Activated B cell treated with CpG ODN at 0.5 μM for 24 hours (primary cell): ENCODE measurements at regions not wholly inside any gene's neighbourhood (a gene's known extent, or its start where the extent isn't known, plus 50 kb on each side); places are given as distances from the start of the nearest gene placed in this dataset.

Source experiments
- ATAC-seq: fragments of 200-7000 bp; cut with Tn5 transposase; one replicate; pipeline ENCODE4 v1.10.0; 2021; ENCODE audit warnings: low read depth, mild to moderate bottlenecking, moderate library complexity
- CTCF ChIA-PET: fragments of 350-600 bp; sonication (Branson Sonifier 250); formaldehyde crosslinking; loops from one replicate; lab custom pipeline; 2021; ENCODE audit warnings: antibody characterized with exemption; lab: Charles Lee
- POLR2A ChIA-PET: fragments of 350-600 bp; sonication (Branson Sonifier 250); formaldehyde crosslinking; loops from one replicate; lab custom pipeline; 2021; ENCODE audit warnings: antibody characterized with exemption; lab: Charles Lee
- DNase-seq: peaks from one replicate; pipeline ENCODE4 v3.0.0; 2022
- H3K27ac Mint-ChIP-seq: one replicate; pipeline ENCODE4 v1.8.0; 2020; ENCODE audit warnings: mixed read lengths
- H3K27me3 Mint-ChIP-seq: one replicate; pipeline ENCODE4 v1.8.0; 2021; ENCODE audit warnings: mixed read lengths
- H3K36me3 Mint-ChIP-seq: one replicate; pipeline ENCODE4 v1.8.0; 2021; ENCODE audit warnings: low read depth, mixed read lengths
- H3K4me1 Mint-ChIP-seq: one replicate; pipeline ENCODE4 v1.8.0; 2021; ENCODE audit warnings: mixed read lengths
- H3K4me3 Mint-ChIP-seq: one replicate; pipeline ENCODE4 v1.8.0; 2020; ENCODE audit warnings: mild to moderate bottlenecking, mixed read lengths
- H3K9me3 Mint-ChIP-seq: one replicate; pipeline ENCODE4 v1.8.0; 2020; ENCODE audit warnings: mixed read lengths
- CTCF ChIP-seq: fragments of 200-600 bp; IDR thresholded peaks from one replicate; pipeline ENCODE4 v1.8.0; 2022; ENCODE audit warnings: antibody characterized with exemption, mild to moderate bottlenecking
- intact Hi-C: fragments of 100-400 bp; cut with micrococcal nuclease; formaldehyde crosslinking; loops from one replicate; pipeline ENCODE4 v1.15.1; 2024

DNA sequence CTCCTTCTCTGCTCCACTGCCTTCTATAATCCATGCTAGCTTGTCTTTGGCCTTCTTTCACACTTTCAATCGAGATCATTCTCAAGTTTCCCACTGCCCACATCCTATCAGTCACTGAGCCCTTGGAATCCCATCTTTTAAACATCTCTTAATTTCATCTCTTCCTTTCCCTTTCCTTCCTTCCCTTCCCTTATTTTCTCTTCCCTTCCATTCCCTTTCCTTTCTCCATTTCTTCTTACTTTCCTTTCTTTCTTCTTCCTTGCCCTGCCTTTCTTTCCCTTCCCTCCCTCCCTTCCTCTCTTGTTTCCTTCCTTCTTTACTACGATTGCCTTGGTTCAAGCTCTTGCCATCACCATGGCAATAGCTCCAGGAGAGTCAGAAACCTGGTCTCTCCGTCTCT is 183.8 kb downstream of the EMP1 start:
- DNase-seq (no peak), ATAC-seq (no peak)
- CTCF ChIA-PET: interaction anchor here (1.6 kb wide), 1 partner anchor 18 kb away, joined by 6 read pairs; no protein-coding TSS in a partner anchor
- Mint-ChIP-seq H3K27me3 (peaks cover 6% of the 10 kb centered on the region), H3K27ac (no peak overlapping the region), H3K9me3 (peaks cover 4% of the 10 kb centered on the region), H3K36me3 (no peaks in the 10 kb centered on the region), H3K4me1 (no peaks in the 10 kb centered on the region), H3K4me3 (no peak overlapping the region)
- intact Hi-C loops: no loop called here
- TF ChIP-seq CTCF: no peak
- POLR2A ChIA-PET: no interaction called here

DNA sequence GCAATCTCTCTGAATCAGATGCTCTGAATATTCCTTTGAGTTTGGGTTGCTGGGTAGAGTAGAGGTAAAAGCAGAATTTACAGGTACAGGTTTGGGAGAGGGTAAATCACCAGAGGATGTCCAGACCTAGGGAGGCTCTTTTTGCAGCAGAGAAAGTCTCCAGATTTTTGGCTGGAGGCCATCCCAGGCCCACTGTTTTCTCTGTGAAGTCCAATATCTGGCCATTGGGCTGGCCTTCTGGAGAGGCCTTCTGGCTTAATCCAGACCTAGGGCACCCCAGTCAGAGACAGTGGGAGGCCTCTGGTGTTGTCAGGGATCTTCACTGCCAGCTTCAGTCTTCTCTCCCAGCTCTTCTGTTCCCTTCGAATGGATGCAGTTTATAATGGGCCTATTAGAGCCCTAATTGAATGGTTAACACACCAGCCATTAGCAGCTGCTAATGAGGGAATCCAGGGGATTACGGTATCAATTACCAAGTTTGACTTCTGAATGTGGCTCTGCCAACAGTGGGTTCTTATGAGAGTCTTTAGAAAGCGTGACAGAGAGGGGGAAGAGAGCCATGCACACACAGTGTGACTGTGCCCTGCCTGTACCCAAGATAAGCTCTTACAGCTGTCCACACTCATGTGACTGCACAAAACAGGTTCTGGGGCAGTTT is 183.1 kb downstream of the EMP1 start:
- no peak for ATAC-seq
- DNase-seq: no peak
- intact Hi-C loops: no loop called here
- Mint-ChIP-seq H3K4me3 (no peak overlapping the region), H3K4me1 (no peaks in the 10 kb centered on the region), H3K36me3 (no peaks in the 10 kb centered on the region), H3K27ac (no peak overlapping the region), H3K9me3 (peaks cover 4% of the 10 kb centered on the region), H3K27me3 (peaks cover 6% of the 10 kb centered on the region)
- ChIA-PET CTCF (interaction anchor here (1.6 kb wide), 1 partner anchor 17 kb away, joined by 6 read pairs; no protein-coding TSS in a partner anchor), POLR2A (no interaction called here)
- no peak for TF ChIP-seq CTCF

DNA sequence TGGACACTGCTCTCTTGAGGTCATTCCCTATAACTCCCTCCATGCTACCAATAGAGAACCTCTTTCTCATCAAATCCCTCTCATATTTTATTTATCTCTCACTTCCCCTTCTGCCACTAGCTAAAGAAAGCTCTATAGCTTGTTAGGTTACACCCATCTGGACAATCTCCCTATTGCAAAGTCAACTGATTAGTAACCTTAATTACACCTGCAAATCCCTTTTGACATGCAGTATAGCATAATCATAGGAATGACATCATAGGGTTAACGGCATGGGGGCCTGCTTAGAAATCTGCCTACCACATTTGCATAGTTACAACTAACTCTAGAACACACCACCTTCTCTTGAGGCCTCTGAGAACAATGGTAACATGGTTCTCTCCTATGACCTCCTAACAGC is 181.2 kb downstream of the EMP1 start:
- no peak overlapping the region for H3K27ac Mint-ChIP-seq
- no peaks in the 10 kb centered on the region for H3K4me1 Mint-ChIP-seq
- no peak for TF ChIP-seq CTCF
- H3K4me3 Mint-ChIP-seq: no peak overlapping the region
- no peak for DNase-seq
- peaks cover 4% of the 10 kb centered on the region for H3K9me3 Mint-ChIP-seq
- intact Hi-C loops: no loop called here
- CTCF ChIA-PET: interaction anchor here (1.1 kb wide), 1 partner anchor 15 kb away, joined by 3 read pairs; no protein-coding TSS in a partner anchor
- ATAC-seq: no peak
- peaks cover 5% of the 10 kb centered on the region for H3K27me3 Mint-ChIP-seq
- POLR2A ChIA-PET: no interaction called here
- H3K36me3 Mint-ChIP-seq: no peaks in the 10 kb centered on the region

- ATAC-seq (no peak), DNase-seq (no peak)
- ChIA-PET POLR2A (no interaction called here), CTCF (interaction anchor here (1.1 kb wide), 1 partner anchor 14 kb away, joined by 3 read pairs; no protein-coding TSS in a partner anchor)
- H3K4me1 Mint-ChIP-seq: no peaks in the 10 kb centered on the region
- no peaks in the 10 kb centered on the region for H3K27me3 Mint-ChIP-seq
- no peaks in the 10 kb centered on the region for H3K36me3 Mint-ChIP-seq
- no peak overlapping the region for H3K4me3 Mint-ChIP-seq
- no peak for TF ChIP-seq CTCF
- peaks cover 4% of the 10 kb centered on the region for H3K9me3 Mint-ChIP-seq
- no peak overlapping the region for H3K27ac Mint-ChIP-seq
- intact Hi-C loops: no loop called here
These were observed 180.3 kb downstream of the EMP1 start for GRCh38 chr12:13376610-13377373.

- Mint-ChIP-seq H3K4me1 (peaks cover 5% of the 10 kb centered on the region), H3K36me3 (no peaks in the 10 kb centered on the region), H3K27ac (no peak overlapping the region), H3K9me3 (peaks cover 4% of the 10 kb centered on the region), H3K4me3 (no peak overlapping the region), H3K27me3 (no peaks in the 10 kb centered on the region)
- DNase-seq (no peak), ATAC-seq (no peak)
- CTCF ChIA-PET: no interaction called here
- intact Hi-C loops: no loop called here
- TF ChIP-seq CTCF: no peak
- POLR2A ChIA-PET: no interaction called here
These were observed 179.2 kb downstream of the EMP1 start for GRCh38 chr12:13375583-13376345.
